ENCODE measurements at regions not wholly inside any gene's neighbourhood (a gene's known extent, or its start where the extent isn't known, plus 50 kb on each side); places are given as distances from the start of the nearest gene placed in this dataset.

- Histone ChIP-seq H4K5ac (ENCODE audit: insufficient read length, low read depth, low read length) (no peak overlapping the region), H2AK5ac (ENCODE audit: low read depth, low read length) (no peak overlapping the region), H3K4ac (replicated peaks; ENCODE audit: insufficient read length, low read depth, low read length) (no peak overlapping the region), H3K9ac (replicated peaks in 1 of 4; ENCODE audit: extremely low read depth in 1 of 4, low read depth in 3 of 4, low read length in 3 of 4) (no peak overlapping the region), H3K27me3 (replicated peaks in 1 of 4; ENCODE audit: control insufficient read depth in 3 of 4, extremely low read depth in 1 of 4, insufficient read depth in 3 of 4, low read length in 3 of 4) (no peaks in the 10 kb centered on the region), H3K4me1 (replicated peaks in 1 of 4; ENCODE audit: control insufficient read depth in 3 of 4, insufficient read depth in 4 of 4, low read length in 3 of 4) (peaks cover 0 to 2% (median 0%) of the 10 kb centered on the region in 4 experiments; a peak in 1 of 7 replicates), H3K23ac (ENCODE audit: insufficient read length) (no peak overlapping the region), H3K4me2 (ENCODE audit: insufficient read depth in 1 of 2, low read depth in 2 of 2, low read length in 2 of 2) (no peak overlapping the region), H3K23me2 (ENCODE audit: low read depth, low read length) (no peaks in the 10 kb centered on the region), H2BK120ac (replicated peaks; ENCODE audit: low read depth, low read length) (no peak overlapping the region), H3K9me3 (ENCODE audit: insufficient read depth in 2 of 2, low read depth in 1 of 2, low read length in 1 of 2) (no peaks in the 10 kb centered on the region), H3K56ac (replicated peaks; ENCODE audit: insufficient read length, low read depth, low read length) (no peak overlapping the region), H3K14ac (ENCODE audit: insufficient read length) (no peak overlapping the region), H2BK12ac (ENCODE audit: low read depth, low read length) (no peak overlapping the region), H2BK20ac (ENCODE audit: low read length) (no peak overlapping the region), H3K79me1 (ENCODE audit: low read depth, low read length) (no peaks in the 10 kb centered on the region), H2AFZ (ENCODE audit: low read length) (no peak overlapping the region), H3K4me3 (ENCODE audit: extremely low read depth in 1 of 4, insufficient read depth in 2 of 4, low read depth in 3 of 4, low read length in 4 of 4) (no peak overlapping the region), H2BK15ac (ENCODE audit: low read length) (no peak overlapping the region), H4K20me1 (replicated peaks in 1 of 2; ENCODE audit: control insufficient read depth in 1 of 2, insufficient read depth in 2 of 2, low read length in 2 of 2) (no peaks in the 10 kb centered on the region), H3K36me3 (ENCODE audit: control insufficient read depth in 2 of 4, insufficient read depth in 4 of 4, low read length in 3 of 4) (no peaks in the 10 kb centered on the region), H3K27ac (ENCODE audit: low read depth, low read length) (no peak overlapping the region), H3K18ac (ENCODE audit: extremely low read depth, low read length) (no peak overlapping the region), H2BK5ac (ENCODE audit: low read depth, low read length) (no peak overlapping the region), H4K91ac (replicated peaks; ENCODE audit: insufficient read length, low read length) (no peak overlapping the region), H3K79me2 (ENCODE audit: control insufficient read depth in 1 of 2, insufficient read depth in 2 of 2, low read length in 2 of 2) (no peaks in the 10 kb centered on the region), H4K8ac (ENCODE audit: extremely low read depth, insufficient read depth, low read length) (no peak overlapping the region)
- DNase-seq (ENCODE audit: low read depth in 1 of 2, low spot score in 2 of 2): no peak
- POLR2A ChIA-PET (ENCODE audit: partially characterized antibody): no interaction called here
- FAIRE-seq: no peak
- CTCF ChIA-PET (ENCODE audit: partially characterized antibody): interaction anchor here (1.3 kb wide), 1 partner anchor 50 kb away, joined by 4 read pairs; no protein-coding TSS in a partner anchor
- TF ChIP-seq POLR2AphosphoS5 (IDR thresholded peaks at IDR 0.05; ENCODE audit: low read depth, low read length) (no peak), TAF1 (IDR thresholded peaks at IDR 0.05; ENCODE audit: low read depth, low read length) (no peak), PHF8 (conservative IDR thresholded peaks at IDR 0.05; ENCODE audit: low read depth, low read length) (no peak), MAX (IDR thresholded peaks at IDR 0.05) (no peak), SIN3A (conservative IDR thresholded peaks at IDR 0.05 in 1 of 2, IDR thresholded peaks at IDR 0.05 in 1 of 2; ENCODE audit: low read depth in 1 of 2, low read length in 2 of 2) (no peak), SIX5 (IDR thresholded peaks at IDR 0.05; ENCODE audit: low read depth, low read length) (no peak), SP2 (IDR thresholded peaks at IDR 0.05; ENCODE audit: low read length) (no peak), SP1 (IDR thresholded peaks at IDR 0.05; ENCODE audit: low read depth, low read length) (no peak), FOSL1 (IDR thresholded peaks at IDR 0.05; ENCODE audit: insufficient read depth, low read depth, low read length) (no peak)
- WGBS, 2 experiments (ENCODE audit: extremely low coverage in 1 of 2, insufficient coverage in 1 of 2, insufficient read length in 1 of 2, insufficient replicate concordance in 2 of 2, low coverage in 1 of 2, low lambda C conversion rate in 2 of 2, missing lambda C conversion rate in 1 of 2): 95% methylated on average over 1 of the region's 1 CpG; no CpG with 5 or more reads in 1 of the 2 experiments
These were observed 900.9 kb downstream of the RAB28 start for GRCh38 chr4:12583275-12583674.
